ENCODE measurements at regions not wholly inside any gene's neighbourhood (a gene's known extent, or its start where the extent isn't known, plus 50 kb on each side); places are given as distances from the start of the nearest gene placed in this dataset.

DNA sequence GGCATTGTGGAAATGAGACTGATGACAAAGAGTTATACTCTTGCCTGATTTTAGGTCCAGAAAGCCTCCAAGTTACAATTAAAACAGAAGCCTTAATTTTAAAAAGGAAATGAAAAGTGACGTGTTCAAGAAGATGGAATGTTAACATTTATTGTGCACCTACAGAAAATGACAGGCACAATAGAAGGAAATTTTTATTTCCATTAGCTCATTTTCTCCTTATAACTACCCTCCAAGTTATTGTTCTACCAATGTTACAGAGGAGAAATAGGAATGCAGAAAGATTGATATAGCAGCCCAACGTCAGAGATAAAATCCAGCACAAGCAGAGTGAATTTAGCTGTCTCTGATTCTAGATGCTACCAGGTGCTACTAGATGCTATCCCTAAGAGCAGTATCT, 736.9 kb upstream of the KIRREL3 start:
- no peaks in the 10 kb centered on the region for H3K36me3 Mint-ChIP-seq
- ATAC-seq (no peak), DNase-seq (ENCODE audit: low spot score in 2 of 2) (no peak)
- H3K4me3 Mint-ChIP-seq: no peak overlapping the region
- H3K9me3 Mint-ChIP-seq: peaks cover 3% of the 10 kb centered on the region
- H3K4me1 Mint-ChIP-seq: peaks cover 5% of the 10 kb centered on the region
- no peak overlapping the region for H3K27ac Mint-ChIP-seq

DNA sequence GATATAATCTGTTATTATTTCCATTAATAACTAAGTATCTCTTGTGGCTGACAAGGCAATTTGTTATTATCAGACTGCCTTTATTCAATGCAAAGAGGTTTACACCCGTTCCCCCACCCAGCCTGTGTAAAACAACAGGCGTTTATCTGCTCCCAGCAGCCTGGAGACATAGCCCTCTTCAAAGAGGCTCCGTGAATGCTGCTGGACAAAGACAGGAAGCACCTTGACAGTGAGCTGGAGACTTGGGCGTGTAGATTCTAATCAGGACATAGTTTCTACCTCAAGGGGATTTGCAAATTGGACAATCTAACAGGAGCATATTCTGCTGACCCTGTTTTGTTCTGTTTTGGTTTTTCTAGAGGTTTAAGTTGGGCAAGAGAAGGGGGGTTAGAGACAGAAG, 733.0 kb upstream of the KIRREL3 start:
- peaks cover 5% of the 10 kb centered on the region for H3K4me1 Mint-ChIP-seq
- ATAC-seq (no peak), DNase-seq (ENCODE audit: low spot score in 2 of 2) (no peak)
- no peaks in the 10 kb centered on the region for H3K36me3 Mint-ChIP-seq
- no peak overlapping the region for H3K4me3 Mint-ChIP-seq
- H3K9me3 Mint-ChIP-seq: no peaks in the 10 kb centered on the region
- no peak overlapping the region for H3K27ac Mint-ChIP-seq

DNA sequence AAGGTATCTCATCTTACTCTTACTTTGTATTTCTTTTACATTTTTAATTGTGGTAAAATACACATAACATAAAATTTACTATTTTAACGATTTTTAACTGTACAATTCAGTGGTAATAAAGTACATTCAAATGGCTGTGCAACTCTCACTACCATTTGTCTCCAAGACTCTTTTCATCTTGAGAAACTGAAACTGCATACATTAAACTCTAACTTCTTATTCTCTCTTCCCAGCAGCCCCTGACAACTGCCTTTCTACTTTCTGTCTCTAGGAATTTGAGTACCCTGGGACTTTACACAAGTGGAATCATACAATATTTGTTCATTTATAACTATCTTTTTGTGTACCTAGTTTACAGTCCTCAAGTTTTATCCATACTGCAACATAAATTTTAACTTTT, 725.8 kb upstream of the KIRREL3 start:
- no peaks in the 10 kb centered on the region for H3K36me3 Mint-ChIP-seq
- H3K27ac Mint-ChIP-seq: no peak overlapping the region

DNA sequence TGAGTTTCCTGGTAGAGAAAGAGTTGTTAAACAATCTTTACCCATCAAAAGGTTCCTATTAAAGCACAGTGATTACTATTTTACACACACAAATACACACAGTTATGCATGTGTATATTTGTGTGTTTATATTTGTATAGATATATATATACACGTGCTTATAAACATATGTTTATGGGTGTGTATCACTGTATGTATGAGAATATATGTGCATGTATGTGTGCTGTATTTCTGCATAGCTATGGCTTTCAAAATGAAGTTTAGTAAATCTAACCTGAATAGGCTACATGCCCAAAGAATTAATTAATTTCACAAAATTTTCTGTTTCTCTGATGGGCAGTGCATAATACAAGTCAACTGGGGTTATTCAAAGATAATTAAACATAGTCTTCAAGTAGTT, 723.1 kb upstream of the KIRREL3 start:
- Mint-ChIP-seq H3K4me1 (no peaks in the 10 kb centered on the region), H3K36me3 (no peaks in the 10 kb centered on the region), H3K9me3 (peaks cover 3% of the 10 kb centered on the region), H3K27ac (no peak overlapping the region), H3K4me3 (no peak overlapping the region)
- DNase-seq (ENCODE audit: low spot score in 2 of 2) (no peak), ATAC-seq (no peak)

More for the DNA sequence above, 725.8 kb upstream of the KIRREL3 start:
- no peak overlapping the region for H3K4me3 Mint-ChIP-seq
- peaks cover 3% of the 10 kb centered on the region for H3K9me3 Mint-ChIP-seq
- H3K4me1 Mint-ChIP-seq: no peaks in the 10 kb centered on the region
- DNase-seq (ENCODE audit: low spot score in 2 of 2) (no peak), ATAC-seq (no peak)

DNA sequence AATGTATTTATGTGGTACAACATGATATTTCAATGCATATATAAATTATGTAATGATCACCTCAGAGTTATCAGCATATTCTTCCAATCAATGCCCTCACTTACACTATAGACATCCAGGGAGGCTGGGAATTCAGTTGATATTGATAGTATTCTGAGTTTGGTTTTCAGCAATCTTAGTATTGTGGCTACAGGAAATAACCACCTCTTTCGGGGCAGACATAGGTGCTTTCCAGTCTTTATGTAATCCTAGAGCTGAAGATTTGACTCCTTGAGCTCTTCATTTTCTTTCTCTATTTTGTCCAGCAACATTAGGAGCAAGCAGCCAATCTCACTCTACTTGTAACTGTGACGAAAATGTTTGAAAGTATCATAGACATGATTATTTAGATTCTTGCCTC, 712.7 kb upstream of the KIRREL3 start:
- no peak for DNase-seq (ENCODE audit: low spot score in 2 of 2)
- no peaks in the 10 kb centered on the region for H3K36me3 Mint-ChIP-seq
- H3K4me3 Mint-ChIP-seq: no peak overlapping the region
- no peak for ATAC-seq
- no peaks in the 10 kb centered on the region for H3K4me1 Mint-ChIP-seq
- no peak overlapping the region for H3K27ac Mint-ChIP-seq
- H3K9me3 Mint-ChIP-seq: no peaks in the 10 kb centered on the region

DNA sequence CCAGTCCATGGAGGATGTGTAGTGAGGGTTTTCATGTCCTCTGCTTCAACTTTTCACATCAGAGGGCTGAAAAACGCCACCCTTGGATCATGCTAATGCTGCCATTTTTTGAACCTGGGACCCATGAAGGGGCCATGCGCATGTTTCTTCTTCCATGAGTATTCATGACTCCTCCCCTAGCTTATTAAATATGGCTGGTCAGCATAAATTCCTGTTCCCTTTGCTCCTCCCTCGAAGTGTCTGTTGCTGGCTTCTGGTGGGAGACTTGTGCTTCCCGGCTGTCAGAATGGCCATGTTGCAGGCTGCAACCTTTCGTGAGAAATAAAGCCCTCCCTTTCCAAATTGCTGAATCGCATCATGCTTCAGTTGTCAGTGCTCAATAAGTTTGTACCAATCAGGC, 711.2 kb upstream of the KIRREL3 start:
- no peak for ATAC-seq
- H3K36me3 Mint-ChIP-seq: no peaks in the 10 kb centered on the region
- no peak for DNase-seq (ENCODE audit: low spot score in 2 of 2)
- no peaks in the 10 kb centered on the region for H3K9me3 Mint-ChIP-seq
- no peaks in the 10 kb centered on the region for H3K4me1 Mint-ChIP-seq
- no peak overlapping the region for H3K4me3 Mint-ChIP-seq
- no peak overlapping the region for H3K27ac Mint-ChIP-seq

DNA sequence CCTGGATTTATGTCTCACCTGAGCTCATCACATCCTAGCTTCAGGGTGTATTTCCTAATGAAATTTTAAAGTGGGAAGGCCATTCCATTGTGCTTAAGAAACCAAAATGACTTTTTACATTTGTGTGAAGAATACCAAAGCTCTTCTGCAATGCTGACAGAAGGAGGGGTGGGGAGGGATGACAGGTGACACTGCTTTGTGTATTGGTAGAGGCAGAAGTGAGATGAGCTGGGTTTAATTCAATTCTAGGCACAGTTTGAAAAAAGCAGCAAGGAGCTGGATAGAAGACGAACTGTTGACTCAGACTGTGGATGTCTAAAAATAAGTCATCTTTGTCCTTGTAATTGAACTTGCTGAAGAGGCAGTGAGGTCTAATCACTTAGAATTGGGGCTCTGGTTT, 710.3 kb upstream of the KIRREL3 start:
- no peak overlapping the region for H3K4me3 Mint-ChIP-seq
- ATAC-seq: no peak

DNA sequence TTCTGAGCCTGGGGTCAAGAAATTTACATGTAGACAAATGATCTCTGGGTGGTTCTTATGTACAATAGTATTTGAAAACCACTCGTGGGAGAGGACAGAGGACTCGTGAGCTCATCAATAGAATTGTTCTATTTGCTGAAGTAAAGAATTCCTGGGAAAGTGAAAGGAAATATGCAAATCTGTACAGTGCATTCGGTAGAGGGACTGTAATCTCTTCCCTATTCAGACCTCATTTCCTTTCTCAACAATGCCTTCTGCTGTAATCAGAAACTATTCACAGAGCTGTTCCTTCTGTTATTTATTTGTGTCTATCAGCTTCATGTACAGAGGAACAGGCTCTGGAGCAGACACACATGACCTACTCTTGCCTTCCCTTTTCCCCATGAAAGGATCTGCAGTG, 709.4 kb upstream of the KIRREL3 start:
- Mint-ChIP-seq H3K4me1 (no peaks in the 10 kb centered on the region), H3K36me3 (no peaks in the 10 kb centered on the region), H3K27ac (no peak overlapping the region), H3K9me3 (no peaks in the 10 kb centered on the region), H3K4me3 (no peak overlapping the region)
- DNase-seq (ENCODE audit: low spot score in 2 of 2) (no peak), ATAC-seq (no peak)

More for the DNA sequence above, 710.3 kb upstream of the KIRREL3 start:
- Mint-ChIP-seq H3K4me1 (no peaks in the 10 kb centered on the region), H3K9me3 (no peaks in the 10 kb centered on the region), H3K27ac (no peak overlapping the region), H3K36me3 (no peaks in the 10 kb centered on the region)
- no peak for DNase-seq (ENCODE audit: low spot score in 2 of 2)

DNA sequence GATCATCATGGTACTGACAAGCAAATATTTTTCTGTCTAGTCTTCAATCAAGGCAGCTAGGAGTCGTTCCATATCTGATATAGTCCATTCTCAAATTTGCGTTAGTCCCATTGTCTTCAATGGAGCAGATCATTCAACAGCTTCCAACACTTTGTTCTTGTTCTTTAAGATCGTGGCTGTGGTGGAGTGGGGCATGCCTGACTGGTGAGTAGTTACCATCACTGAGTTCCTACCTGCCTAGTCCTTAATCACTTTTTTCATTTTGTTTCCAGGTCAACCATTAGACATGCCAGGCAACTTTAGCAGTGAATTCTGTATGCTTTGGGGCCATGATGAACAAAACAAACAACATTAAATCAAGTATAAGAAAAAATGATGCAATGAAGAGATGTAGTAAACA, 693.1 kb upstream of the KIRREL3 start:
- Mint-ChIP-seq H3K27ac (no peak overlapping the region), H3K9me3 (peaks cover 6% of the 10 kb centered on the region), H3K36me3 (no peaks in the 10 kb centered on the region), H3K4me1 (no peaks in the 10 kb centered on the region), H3K4me3 (no peak overlapping the region)
- DNase-seq (ENCODE audit: low spot score in 2 of 2): no peak
- ATAC-seq: no peak

DNA sequence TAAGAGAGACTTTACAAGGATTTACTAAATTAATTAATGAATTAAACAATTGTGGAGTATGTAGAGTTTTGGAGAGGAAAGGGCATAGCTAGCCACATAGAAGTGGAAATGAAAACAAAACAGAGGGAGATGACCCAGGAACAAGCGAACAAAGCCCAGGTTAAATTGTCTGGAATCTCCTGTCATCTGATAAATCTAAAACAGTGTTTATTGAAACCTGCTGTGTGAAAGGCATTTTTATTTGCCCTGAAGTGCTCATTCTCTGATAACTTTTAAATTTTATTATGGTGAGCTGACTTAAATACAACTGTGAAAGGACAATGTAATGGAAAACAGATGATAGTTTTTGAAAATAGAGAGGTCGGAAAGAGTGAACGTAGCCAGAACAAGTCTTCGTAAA, 682.8 kb upstream of the KIRREL3 start:
- no peak overlapping the region for H3K4me3 Mint-ChIP-seq
- no peak for ATAC-seq

DNA sequence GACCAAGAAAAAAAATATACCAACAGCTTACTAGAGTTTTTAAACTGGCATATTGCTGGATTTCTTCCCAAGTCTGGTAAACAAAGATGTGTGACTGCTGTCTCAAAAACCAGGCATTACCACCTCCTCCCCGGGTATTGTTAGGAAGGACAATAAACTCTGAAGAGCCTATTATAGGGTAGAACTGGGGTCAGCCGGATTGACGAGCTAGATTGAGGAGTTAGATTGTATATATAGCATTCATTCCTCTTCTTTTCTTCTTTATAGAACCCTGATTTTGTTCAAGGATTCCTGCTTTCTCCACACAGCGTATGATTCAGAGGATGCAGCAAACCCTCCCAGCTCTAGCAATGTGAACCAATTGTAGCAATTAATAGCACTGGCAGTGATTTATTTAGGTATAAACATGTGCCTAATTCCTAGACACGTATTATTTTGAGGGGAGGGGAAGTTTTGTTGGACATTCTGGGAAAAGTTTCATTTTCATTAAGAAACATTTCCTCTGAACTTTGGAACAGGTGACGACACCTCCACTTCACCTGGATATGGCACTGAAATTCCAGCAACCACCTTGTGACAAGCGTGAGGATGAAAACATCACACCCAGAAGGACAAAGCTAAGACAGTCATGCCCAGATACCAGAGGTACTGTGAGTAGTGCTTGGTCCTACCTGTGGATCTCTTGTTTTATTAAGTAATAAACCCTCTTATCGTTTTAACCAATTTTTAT, 679.4 kb upstream of the KIRREL3 start:
- Mint-ChIP-seq H3K36me3 (no peaks in the 10 kb centered on the region), H3K4me3 (no peak overlapping the region), H3K4me1 (no peaks in the 10 kb centered on the region), H3K9me3 (no peaks in the 10 kb centered on the region), H3K27ac (no peak overlapping the region)
- no peak for ATAC-seq
- DNase-seq (ENCODE audit: low spot score in 2 of 2): no peak

More for the DNA sequence above, 682.8 kb upstream of the KIRREL3 start:
- H3K9me3 Mint-ChIP-seq: no peaks in the 10 kb centered on the region
- no peak for DNase-seq (ENCODE audit: low spot score in 2 of 2)
- H3K27ac Mint-ChIP-seq: no peak overlapping the region
- no peaks in the 10 kb centered on the region for H3K4me1 Mint-ChIP-seq
- no peaks in the 10 kb centered on the region for H3K36me3 Mint-ChIP-seq

DNA sequence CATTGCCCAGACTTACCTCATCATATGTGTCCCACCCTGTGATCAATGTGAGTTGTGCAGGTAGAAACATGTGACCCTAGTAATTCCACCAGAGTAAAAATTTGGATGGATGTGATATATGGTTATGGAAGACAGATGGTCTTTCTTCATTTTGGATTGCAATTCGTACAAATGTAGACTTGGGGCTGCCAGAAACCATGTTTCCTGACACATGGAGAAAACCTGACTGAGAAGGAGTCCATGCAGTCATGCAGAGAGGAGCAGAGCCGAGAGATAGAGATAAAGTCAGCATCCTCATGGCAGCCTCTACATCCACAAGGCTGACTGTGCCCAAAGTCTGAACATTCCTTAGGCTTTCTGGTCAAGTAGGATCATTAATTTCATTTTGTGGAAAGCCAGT, 678.1 kb upstream of the KIRREL3 start:
- H3K27ac Mint-ChIP-seq: no peak overlapping the region
- H3K4me3 Mint-ChIP-seq: no peak overlapping the region
- H3K4me1 Mint-ChIP-seq: no peaks in the 10 kb centered on the region
- ATAC-seq: no peak
- DNase-seq (ENCODE audit: low spot score in 2 of 2): no peak
- no peaks in the 10 kb centered on the region for H3K36me3 Mint-ChIP-seq
- no peaks in the 10 kb centered on the region for H3K9me3 Mint-ChIP-seq

DNA sequence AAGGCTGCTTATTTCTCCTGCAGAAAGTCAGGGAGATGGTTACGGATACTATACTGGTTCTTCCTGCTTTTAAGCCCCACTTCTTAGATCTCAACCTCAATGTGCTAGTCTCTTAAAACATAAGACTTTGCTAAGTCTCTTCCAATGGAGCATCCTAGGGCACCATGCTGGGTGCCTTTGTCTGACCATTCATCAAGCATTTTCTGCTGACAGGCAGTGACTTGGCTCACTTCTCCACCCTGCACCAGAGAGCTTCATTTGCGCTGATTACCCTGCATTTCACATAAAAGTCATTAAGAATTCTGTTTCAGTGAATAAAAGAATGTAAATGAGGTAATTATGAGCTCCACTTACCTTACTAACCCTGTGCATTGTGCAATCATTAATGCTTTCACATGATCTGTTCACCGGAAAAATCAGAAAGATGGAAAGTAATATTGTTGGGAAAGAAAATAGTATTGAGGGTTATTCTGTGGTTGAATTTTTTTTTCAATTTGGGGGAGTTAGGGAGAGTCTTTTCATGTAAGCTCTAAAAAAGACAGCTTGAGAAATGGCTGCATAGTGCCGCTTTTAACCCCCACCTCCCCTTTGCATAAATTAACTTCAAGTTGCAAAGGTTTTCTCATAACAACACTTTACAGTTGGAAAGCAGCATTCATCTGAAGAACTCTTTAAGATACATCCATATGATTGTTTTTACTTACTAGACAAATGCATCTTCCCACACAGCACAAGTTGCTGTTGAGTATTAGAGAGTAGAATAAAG, 677.3 kb upstream of the KIRREL3 start:
- DNase-seq (ENCODE audit: low spot score in 2 of 2) (no peak), ATAC-seq (no peak)
- Mint-ChIP-seq H3K4me3 (no peak overlapping the region), H3K27ac (no peak overlapping the region), H3K9me3 (no peaks in the 10 kb centered on the region), H3K4me1 (no peaks in the 10 kb centered on the region), H3K36me3 (no peaks in the 10 kb centered on the region)

DNA sequence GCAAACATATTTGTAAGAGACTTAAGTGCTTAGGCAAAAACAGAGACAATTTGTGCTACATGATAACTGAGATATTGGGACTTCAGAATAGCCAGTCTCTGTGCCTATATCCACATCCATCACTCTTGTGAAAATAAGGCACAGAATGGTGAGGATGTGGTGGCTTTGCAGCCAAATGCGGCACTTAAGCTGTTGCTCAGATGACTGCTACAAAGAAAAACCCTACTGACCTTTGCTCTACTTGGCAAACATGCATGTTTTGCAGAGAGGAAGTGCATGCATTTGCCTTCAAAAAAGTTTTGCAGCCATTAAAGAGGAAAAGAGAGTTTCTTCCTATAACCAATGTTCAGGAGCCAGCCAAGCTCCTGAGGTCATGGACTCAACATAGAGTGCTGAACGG, 675.0 kb upstream of the KIRREL3 start:
- DNase-seq (ENCODE audit: low spot score in 2 of 2) (no peak), ATAC-seq (no peak)
- Mint-ChIP-seq H3K27ac (no peak overlapping the region), H3K9me3 (peaks cover 1% of the 10 kb centered on the region), H3K36me3 (no peaks in the 10 kb centered on the region), H3K4me1 (no peaks in the 10 kb centered on the region), H3K4me3 (no peak overlapping the region)

DNA sequence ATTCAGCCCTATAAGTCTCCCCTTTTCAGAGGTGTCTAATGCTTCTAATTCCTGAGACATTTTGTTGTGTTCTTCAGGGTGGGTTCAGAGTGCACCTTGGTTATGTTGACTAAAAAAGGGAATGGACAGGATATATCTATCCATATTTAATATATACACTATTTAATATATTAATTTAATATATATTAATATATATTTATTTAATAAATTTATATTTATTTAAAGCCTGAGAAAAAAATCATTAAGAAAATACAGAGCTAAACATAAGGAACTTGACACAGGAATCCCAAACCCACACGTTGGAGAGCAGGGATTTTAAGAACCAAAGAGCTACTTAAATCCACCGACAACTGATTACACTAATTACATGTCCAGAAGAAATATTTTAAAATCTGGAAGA, 674.2 kb upstream of the KIRREL3 start:
- Mint-ChIP-seq H3K36me3 (no peaks in the 10 kb centered on the region), H3K4me3 (no peak overlapping the region), H3K9me3 (peaks cover 3% of the 10 kb centered on the region), H3K4me1 (no peaks in the 10 kb centered on the region), H3K27ac (no peak overlapping the region)
- DNase-seq (ENCODE audit: low spot score in 2 of 2): no peak
- ATAC-seq: no peak

DNA sequence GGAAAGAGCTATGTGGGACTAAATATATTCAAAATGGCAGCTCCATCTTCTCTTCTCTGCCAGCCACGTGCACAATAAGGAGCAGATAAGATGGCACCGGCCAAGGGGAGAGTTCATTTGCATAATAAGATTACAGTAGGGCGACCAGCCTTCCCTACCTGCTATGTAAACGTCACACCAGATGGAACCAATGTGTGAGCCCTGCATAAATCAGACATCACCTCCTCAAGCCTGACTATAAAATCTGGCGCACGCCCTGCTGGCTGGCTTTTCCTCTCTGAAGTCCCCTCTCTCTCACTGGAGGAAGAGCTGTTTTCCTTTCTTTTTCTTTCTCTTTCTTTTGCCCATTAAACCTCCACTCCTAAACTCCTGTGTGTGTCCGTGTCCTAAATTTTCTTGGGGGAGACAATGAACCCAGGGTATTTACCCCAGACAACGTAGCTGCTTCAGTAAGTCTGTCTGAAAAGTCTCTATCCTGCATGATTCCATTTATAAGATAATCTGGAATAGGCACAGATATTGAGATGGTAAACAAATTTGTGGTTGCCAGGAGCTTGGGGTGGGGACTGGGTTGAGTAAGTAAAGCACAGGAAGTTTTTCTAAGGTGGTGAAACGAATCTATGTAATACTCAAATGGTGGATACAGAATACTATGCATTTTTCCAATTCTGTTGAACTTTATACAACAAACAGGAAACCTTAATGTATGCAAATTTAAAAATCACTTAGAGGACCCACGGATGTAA, 670.0 kb upstream of the KIRREL3 start:
- DNase-seq (ENCODE audit: low spot score in 2 of 2): no peak
- Mint-ChIP-seq H3K27ac (no peak overlapping the region), H3K4me3 (no peak overlapping the region), H3K4me1 (no peaks in the 10 kb centered on the region), H3K9me3 (peaks cover 11% of the 10 kb centered on the region), H3K36me3 (no peaks in the 10 kb centered on the region)
- no peak for ATAC-seq
